ENCODE measurements at regions not wholly inside any gene's neighbourhood (a gene's known extent, or its start where the extent isn't known, plus 50 kb on each side); places are given as distances from the start of the nearest gene placed in this dataset.

- Histone ChIP-seq H3K23ac (ENCODE audit: low read depth, low read length) (no peak overlapping the region), H3K56ac (ENCODE audit: extremely low read depth, insufficient read depth, low read length) (no peak overlapping the region), H3K9me3 (ENCODE audit: control insufficient read depth, insufficient read depth, low read length) (no peaks in the 10 kb centered on the region), H3K14ac (replicated peaks; ENCODE audit: low read depth, low read length) (no peak overlapping the region), H2BK20ac (ENCODE audit: low read depth, low read length) (no peak overlapping the region), H2AFZ (replicated peaks; ENCODE audit: low read length, poor library complexity) (no peak overlapping the region), H3K27me3 (ENCODE audit: control insufficient read depth, insufficient read depth, low read length) (no peaks in the 10 kb centered on the region), H4K20me1 (ENCODE audit: insufficient read depth, low read length) (no peaks in the 10 kb centered on the region), H3K27ac (ENCODE audit: insufficient read depth, low read length) (no peak overlapping the region), H3K9ac (ENCODE audit: low read depth, low read length) (no peak overlapping the region), H4K5ac (ENCODE audit: low read depth, low read length) (no peak overlapping the region), H3K4me2 (ENCODE audit: low read depth, low read length) (no peak overlapping the region), H2BK120ac (ENCODE audit: low read depth, low read length) (no peak overlapping the region), H2AK5ac (ENCODE audit: low read depth, low read length) (no peak overlapping the region), H4K91ac (ENCODE audit: insufficient read depth, low read depth, low read length) (no peak overlapping the region), H3K4me3 (ENCODE audit: insufficient read depth, low read depth, low read length) (no peak overlapping the region), H3K9me1 (ENCODE audit: insufficient read depth, low read length) (no peaks in the 10 kb centered on the region), H3K36me3 (ENCODE audit: control insufficient read depth, insufficient read depth, low read length) (no peaks in the 10 kb centered on the region), H2BK5ac (ENCODE audit: low read depth, low read length, poor library complexity, severe bottlenecking) (no peak overlapping the region), H3K18ac (ENCODE audit: low read depth, low read length) (no peak overlapping the region), H3K79me1 (ENCODE audit: low read depth in 1 of 2, low read length in 2 of 2) (no peaks in the 10 kb centered on the region), H4K8ac (ENCODE audit: low read depth in 2 of 2, low read length in 2 of 2) (no peak overlapping the region), H2BK15ac (ENCODE audit: low read depth, low read length) (no peak overlapping the region), H2AK9ac (replicated peaks; ENCODE audit: low read depth, low read length, poor library complexity) (no peak overlapping the region), H3K4me1 (ENCODE audit: control insufficient read depth, insufficient read depth, low read length) (no peaks in the 10 kb centered on the region), H3K4ac (ENCODE audit: low read depth, low read length) (no peak overlapping the region)
- intact Hi-C loops (cut with micrococcal nuclease) (no loop called here), dilution Hi-C loops (cut with HindIII; ENCODE audit: low sequenced_read_pairs, unreplicated experiment) (no loop called here), in situ Hi-C loops (cut with MboI; ENCODE audit: low sequenced_read_pairs) (no loop called here)
- POLR2A ChIA-PET (ENCODE audit: unreplicated experiment) = no interaction called here
- CTCF ChIA-PET = interaction anchor here (0.6 kb wide), 1 partner anchor 170 kb away, joined by 5 read pairs; no protein-coding TSS in a partner anchor
- no CpG with 5 or more reads among the region's 3 CpGs for WGBS, 2 experiments (ENCODE audit: extremely low coverage in 2 of 2, insufficient read length in 1 of 2)
- no TSS peak for BruUV-seq (replicated peaks)
- TF ChIP-seq MXI1 (IDR thresholded peaks at IDR 0.05; ENCODE audit: borderline replicate concordance, low read depth, low read length) = no peak
- no peak for TF ChIP-seq RAD21 (IDR thresholded peaks at IDR 0.05; ENCODE audit: low read length)
- TF ChIP-seq BHLHE40 (IDR thresholded peaks at IDR 0.05; ENCODE audit: low read depth, low read length) = no peak
- no peak for TF ChIP-seq CEBPB (IDR thresholded peaks at IDR 0.05; ENCODE audit: low read depth, low read length)
- no peak for TF ChIP-seq CHD1 (IDR thresholded peaks at IDR 0.05; ENCODE audit: low read depth, low read length)
- TF ChIP-seq CTCF (conservative IDR thresholded peaks at IDR 0.05; ENCODE audit: low read depth, low read length) = no peak
- no peak for TF ChIP-seq SMC3 (IDR thresholded peaks at IDR 0.05; ENCODE audit: low read depth, low read length)
- no peak for TF ChIP-seq ELK1 (IDR thresholded peaks at IDR 0.05; ENCODE audit: borderline replicate concordance, low read depth, low read length)
- DNase-seq = no peak
- ATAC-seq (ENCODE audit: low read depth) = no peak
Measured at GRCh38 chr16:51035110-51035498, 116.0 kb downstream of the SALL1 start.

All from IMR-90 (cell line).